ENCODE measurements at regions not wholly inside any gene's neighbourhood (a gene's known extent, or its start where the extent isn't known, plus 50 kb on each side); places are given as distances from the start of the nearest gene placed in this dataset.

GRCh38 chr3:124671106-124671505 is 59.1 kb upstream of the UMPS start:
- CTCF ChIA-PET = interaction anchor here (0.8 to 1.7 kb wide), 4 partner anchors 14 to 108 kb away, joined by 3 to 6 read pairs (median 4); no protein-coding TSS in a partner anchor
- DNase-seq (ENCODE audit: extremely low spot score) = no peak
- no peak for TF ChIP-seq CTCF (IDR thresholded peaks at IDR 0.05; ENCODE audit: control extremely low read depth, extremely low read depth, low read depth, missing control alignments)
- POLR2A ChIA-PET = no interaction called here

GRCh38 chr3:124674336-124674735 is 55.9 kb upstream of the UMPS start:
- ChIA-PET POLR2A (no interaction called here), CTCF (no interaction called here)
- no peak for TF ChIP-seq CTCF (IDR thresholded peaks at IDR 0.05; ENCODE audit: control extremely low read depth, extremely low read depth, low read depth, missing control alignments)
- no peak for DNase-seq (ENCODE audit: extremely low spot score)

GRCh38 chr3:124676236-124676635 is 54.0 kb upstream of the UMPS start:
- ChIA-PET CTCF (interaction anchor here (1.1 to 1.7 kb wide), 3 partner anchors 11 to 107 kb away, joined by 4 to 7 read pairs (median 4); no protein-coding TSS in a partner anchor), POLR2A (no interaction called here)
- no peak for TF ChIP-seq CTCF (IDR thresholded peaks at IDR 0.05; ENCODE audit: control extremely low read depth, extremely low read depth, low read depth, missing control alignments)
- no peak for DNase-seq (ENCODE audit: extremely low spot score)

- TF ChIP-seq CTCF (IDR thresholded peaks at IDR 0.05; ENCODE audit: control extremely low read depth, extremely low read depth, low read depth, missing control alignments) = no peak
- POLR2A ChIA-PET = no interaction called here
- CTCF ChIA-PET = interaction anchor here (1.6 to 13.3 kb wide), 4 partner anchors 9 to 117 kb away, joined by 3 to 305 read pairs (median 11); no protein-coding TSS in a partner anchor
- no peak for DNase-seq (ENCODE audit: extremely low spot score)
Measured at GRCh38 chr3:124679048-124679638, 51.1 kb upstream of the UMPS start.

Measured in GM10248 (cell line).